ENCODE measurements at regions not wholly inside any gene's neighbourhood (a gene's known extent, or its start where the extent isn't known, plus 50 kb on each side); places are given as distances from the start of the nearest gene placed in this dataset.

GRCh38 chr18:75837316-75837715 lies 409.8 kb upstream of the SMIM21 start:
- in situ Hi-C loops (cut with MboI) = no loop called here
- intact Hi-C loops (cut with micrococcal nuclease) = no loop called here
- Histone ChIP-seq H3K9me3 (replicated peaks; ENCODE audit: control insufficient read depth, insufficient read depth, low read depth, low read length) (no peaks in the 10 kb centered on the region), H3K79me2 (ENCODE audit: control insufficient read depth, insufficient read depth, low read length) (no peaks in the 10 kb centered on the region), H3K27ac (ENCODE audit: extremely low read depth, low read depth, low read length) (no peak overlapping the region), H3K4me1 (replicated peaks in 1 of 2; ENCODE audit: control insufficient read depth in 2 of 2, insufficient read depth in 2 of 2, low read length in 2 of 2) (no peaks in the 10 kb centered on the region), H3K36me3 (ENCODE audit: control insufficient read depth, insufficient read depth, low read length) (no peaks in the 10 kb centered on the region), H3K4me2 (ENCODE audit: insufficient read depth, low read length) (no peak overlapping the region), H3K9ac (ENCODE audit: insufficient read depth in 1 of 2, low read depth in 2 of 2, low read length in 2 of 2) (no peak overlapping the region), H3K9me1 (ENCODE audit: control insufficient read depth, insufficient read depth, low read length) (no peaks in the 10 kb centered on the region), H3K27me3 (ENCODE audit: control insufficient read depth in 2 of 2, insufficient read depth in 2 of 2, low read length in 2 of 2) (no peaks in the 10 kb centered on the region), H4K20me1 (replicated peaks; ENCODE audit: control insufficient read depth, insufficient read depth, low read length) (no peaks in the 10 kb centered on the region), H2AFZ (ENCODE audit: low read depth, low read length) (no peak overlapping the region), H3K4me3 (no peak overlapping the region)
- DNase-seq (ENCODE audit: extremely low read depth in 1 of 4, low spot score in 3 of 4) = no peak
- no peak for FAIRE-seq
- no TSS peak for BruUV-seq (replicated peaks)
- TF ChIP-seq ZKSCAN8 (CRISPR knock-in tag; IDR thresholded peaks at IDR 0.05) (no peak), ZNF512 (tag; IDR thresholded peaks at IDR 0.05) (no peak), TCF3 (CRISPR knock-in tag; IDR thresholded peaks at IDR 0.05) (no peak), SUPT5H (IDR thresholded peaks at IDR 0.05) (no peak)
- WGBS (ENCODE audit: insufficient coverage, low coverage, missing lambda C conversion rate) = 0% methylated on average over 2 of the region's 2 CpGs
- ATAC-seq = no peak
- ChIA-PET CTCF (ENCODE audit: low intra/inter-chr PET ratio) (no interaction called here), POLR2A (no interaction called here)

- CTCF ChIA-PET (ENCODE audit: low intra/inter-chr PET ratio) = no interaction called here
- Histone ChIP-seq H3K9ac (ENCODE audit: insufficient read depth in 1 of 2, low read depth in 2 of 2, low read length in 2 of 2) (no peak overlapping the region), H3K4me1 (replicated peaks in 1 of 2; ENCODE audit: control insufficient read depth in 2 of 2, insufficient read depth in 2 of 2, low read length in 2 of 2) (no peaks in the 10 kb centered on the region), H3K79me2 (ENCODE audit: control insufficient read depth, insufficient read depth, low read length) (no peaks in the 10 kb centered on the region), H3K4me2 (ENCODE audit: insufficient read depth, low read length) (no peak overlapping the region), H3K9me1 (ENCODE audit: control insufficient read depth, insufficient read depth, low read length) (no peaks in the 10 kb centered on the region), H3K4me3 (no peak overlapping the region), H4K20me1 (replicated peaks; ENCODE audit: control insufficient read depth, insufficient read depth, low read length) (no peaks in the 10 kb centered on the region), H3K27ac (ENCODE audit: extremely low read depth, low read depth, low read length) (no peak overlapping the region), H2AFZ (ENCODE audit: low read depth, low read length) (no peak overlapping the region), H3K27me3 (ENCODE audit: control insufficient read depth in 2 of 2, insufficient read depth in 2 of 2, low read length in 2 of 2) (no peaks in the 10 kb centered on the region), H3K36me3 (ENCODE audit: control insufficient read depth, insufficient read depth, low read length) (no peaks in the 10 kb centered on the region), H3K9me3 (replicated peaks; ENCODE audit: control insufficient read depth, insufficient read depth, low read depth, low read length) (no peaks in the 10 kb centered on the region)
- TF ChIP-seq YY1 (IDR thresholded peaks at IDR 0.05; ENCODE audit: borderline replicate concordance in 1 of 3, control insufficient read depth in 1 of 3, extremely low read depth in 1 of 3, insufficient read depth in 3 of 3, insufficient read length in 1 of 3, insufficient replicate concordance in 2 of 3, low read depth in 1 of 3, low read length in 2 of 3) = no peak
- TF ChIP-seq CCAR2 (IDR thresholded peaks at IDR 0.05; ENCODE audit: low read depth, low read length) = no peak
- TF ChIP-seq ASH1L (IDR thresholded peaks at IDR 0.05; ENCODE audit: borderline replicate concordance, low read depth, partially characterized antibody) = no peak
- TF ChIP-seq PHF8 (IDR thresholded peaks at IDR 0.05; ENCODE audit: borderline replicate concordance, low read length) = no peak
- no peak for TF ChIP-seq MAFG (tag; conservative IDR thresholded peaks at IDR 0.05)
- TF ChIP-seq PYGO2 (tag; IDR thresholded peaks at IDR 0.05) = no peak
- TF ChIP-seq POLR2AphosphoS2 (IDR thresholded peaks at IDR 0.05; ENCODE audit: low read length) = no peak
- no peak for TF ChIP-seq ZNF224 (CRISPR knock-in tag; IDR thresholded peaks at IDR 0.05)
- no peak for TF ChIP-seq ELF1 (tag; IDR thresholded peaks at IDR 0.05)
- no peak for TF ChIP-seq ELK1 (CRISPR knock-in tag; IDR thresholded peaks at IDR 0.05)
- 0% methylated on average over 2 of the region's 2 CpGs for WGBS (ENCODE audit: insufficient coverage, low coverage, missing lambda C conversion rate)
- no TSS peak for BruUV-seq (replicated peaks)
- intact Hi-C loops (cut with micrococcal nuclease) = no loop called here
- no peak for FAIRE-seq
- ATAC-seq = no peak
- POLR2A ChIA-PET = no interaction called here
- no peak for DNase-seq (ENCODE audit: extremely low read depth in 1 of 4, low spot score in 3 of 4)
- in situ Hi-C loops (cut with MboI) = no loop called here
Observed at GRCh38 chr18:75836516-75836915, 409.0 kb upstream of the SMIM21 start.

Measured in K562 (cell line).